Lower leg skin (tissue), 3 donors: ENCODE measurements at regions not wholly inside any gene's neighbourhood (a gene's known extent, or its start where the extent isn't known, plus 50 kb on each side); places are given as distances from the start of the nearest gene placed in this dataset.

Source experiments
- POLR2A ChIP-seq, 2 donors: fragments of 450-650 bp; IDR thresholded peaks; one replicate each; pipeline ENCODE4 v1.6.1; 2016 to 2017; ENCODE audit warnings: antibody characterized with exemption in 2 of 2, mild to moderate bottlenecking in 1 of 2, moderate library complexity in 1 of 2
- TF ChIP-seq, protein P1 (sequence below), 3 donors: fragments of 450-650 bp; IDR thresholded peaks; one replicate each; pipeline ENCODE4 v1.5.1; 2016; ENCODE audit warnings: antibody characterized with exemption in 3 of 3, mild to moderate bottlenecking in 3 of 3, moderate library complexity in 2 of 3

DNA sequence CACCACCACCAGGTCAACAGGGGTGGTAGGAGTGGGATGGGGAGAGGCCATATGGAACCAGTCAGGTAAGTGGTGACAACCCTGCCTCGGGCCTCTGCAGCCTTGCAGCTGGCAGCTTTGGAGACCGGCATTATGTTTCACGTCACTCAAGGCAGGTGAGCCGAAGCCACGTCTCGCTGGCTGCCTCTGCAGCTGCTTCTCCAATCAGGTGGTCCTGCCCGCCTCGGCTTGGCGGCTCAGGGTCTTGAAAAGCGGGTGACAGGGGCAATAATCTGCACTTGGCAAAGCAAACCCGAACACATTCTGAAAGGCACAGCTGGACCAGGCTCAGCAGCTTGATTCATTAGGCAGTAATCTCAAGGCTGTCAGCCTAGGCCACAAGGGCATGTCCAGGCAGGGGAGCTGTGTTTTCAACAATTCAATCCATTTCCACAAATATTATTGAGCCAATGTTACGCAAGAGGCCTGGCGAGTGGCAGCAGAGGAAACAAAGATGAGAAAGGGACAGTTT, 77.4 kb upstream of the PCDH8 start:
- no peak for TF ChIP-seq POLR2A (IDR thresholded peaks at IDR 0.05)
- TF ChIP-seq, protein P1, sequence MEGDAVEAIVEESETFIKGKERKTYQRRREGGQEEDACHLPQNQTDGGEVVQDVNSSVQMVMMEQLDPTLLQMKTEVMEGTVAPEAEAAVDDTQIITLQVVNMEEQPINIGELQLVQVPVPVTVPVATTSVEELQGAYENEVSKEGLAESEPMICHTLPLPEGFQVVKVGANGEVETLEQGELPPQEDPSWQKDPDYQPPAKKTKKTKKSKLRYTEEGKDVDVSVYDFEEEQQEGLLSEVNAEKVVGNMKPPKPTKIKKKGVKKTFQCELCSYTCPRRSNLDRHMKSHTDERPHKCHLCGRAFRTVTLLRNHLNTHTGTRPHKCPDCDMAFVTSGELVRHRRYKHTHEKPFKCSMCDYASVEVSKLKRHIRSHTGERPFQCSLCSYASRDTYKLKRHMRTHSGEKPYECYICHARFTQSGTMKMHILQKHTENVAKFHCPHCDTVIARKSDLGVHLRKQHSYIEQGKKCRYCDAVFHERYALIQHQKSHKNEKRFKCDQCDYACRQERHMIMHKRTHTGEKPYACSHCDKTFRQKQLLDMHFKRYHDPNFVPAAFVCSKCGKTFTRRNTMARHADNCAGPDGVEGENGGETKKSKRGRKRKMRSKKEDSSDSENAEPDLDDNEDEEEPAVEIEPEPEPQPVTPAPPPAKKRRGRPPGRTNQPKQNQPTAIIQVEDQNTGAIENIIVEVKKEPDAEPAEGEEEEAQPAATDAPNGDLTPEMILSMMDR (IDR thresholded peaks at IDR 0.05): no peak
